HG03342 (cell line): ENCODE measurements at regions not wholly inside any gene's neighbourhood (a gene's known extent, or its start where the extent isn't known, plus 50 kb on each side); places are given as distances from the start of the nearest gene placed in this dataset.

Experiments
- ATAC-seq: cut with Tn5 transposase; IDR thresholded peaks from one replicate; pipeline ENCODE4 v1.9.1; 2021; ENCODE audit warnings: mild to moderate bottlenecking, moderate library complexity; ENCODE audit not compliant: unreplicated experiment

DNA sequence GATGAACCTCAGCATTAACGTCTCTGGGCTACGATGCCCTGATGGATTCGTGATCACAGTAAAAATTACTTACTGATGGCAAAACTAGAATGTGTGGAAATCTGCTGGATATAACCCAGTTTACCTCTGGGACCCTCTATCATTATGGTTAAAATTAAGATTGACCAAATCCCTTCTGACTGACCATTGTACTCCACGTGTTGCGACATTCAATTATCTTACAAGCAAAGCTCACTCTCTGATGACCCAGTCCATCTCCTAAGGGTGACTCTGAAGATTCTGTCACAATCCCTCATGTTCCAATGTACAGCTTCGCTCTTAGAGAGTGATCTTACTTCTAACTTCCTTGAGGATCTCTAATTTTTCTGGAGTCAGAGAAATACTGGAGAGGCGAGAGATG lies 288.5 kb upstream of the RUNX1 start:
- no peak for ATAC-seq

DNA sequence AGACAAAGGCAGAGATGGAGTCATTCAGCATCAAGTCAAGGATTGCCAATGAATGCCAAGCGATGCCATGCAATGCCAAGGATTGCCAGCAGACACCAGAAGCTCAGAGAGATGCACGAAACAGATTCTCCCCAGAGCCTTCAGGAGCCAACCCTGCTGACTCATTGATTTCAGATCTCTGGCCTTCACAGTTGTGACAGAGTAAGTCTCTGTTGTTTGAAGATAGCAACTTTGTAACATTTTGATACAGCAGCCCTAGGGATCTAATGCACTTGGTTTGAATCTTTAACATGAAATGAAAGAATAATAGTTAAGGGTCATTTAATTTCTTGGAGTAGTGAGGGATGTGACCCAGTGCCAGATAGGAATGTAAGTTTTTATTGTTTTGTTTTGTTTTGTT lies 287.4 kb upstream of the RUNX1 start:
- no peak for ATAC-seq

DNA sequence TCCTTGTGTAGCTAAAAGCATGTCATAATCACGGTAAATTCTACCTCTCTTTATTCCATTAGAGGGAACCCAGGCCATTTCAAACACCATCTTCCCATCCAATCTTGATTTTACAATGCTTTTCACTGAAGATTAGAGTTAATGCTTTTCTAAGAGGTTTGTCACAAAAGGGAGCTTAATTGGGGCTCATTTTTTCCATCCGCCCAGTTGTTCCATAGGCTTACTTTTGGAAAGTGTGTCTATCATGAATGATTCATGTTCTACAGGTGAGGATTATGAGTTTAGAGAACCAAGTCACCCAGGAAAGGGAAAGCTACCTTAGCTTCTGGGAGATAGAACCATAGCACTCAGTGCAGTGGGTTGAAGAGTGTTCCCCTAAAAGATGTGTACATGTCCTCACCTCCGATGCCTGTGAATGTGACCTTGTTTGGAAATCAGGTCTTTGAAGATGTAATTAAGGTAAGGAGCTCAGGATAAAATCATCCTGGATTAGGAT lies 286.9 kb upstream of the RUNX1 start:
- ATAC-seq, result no peak

DNA sequence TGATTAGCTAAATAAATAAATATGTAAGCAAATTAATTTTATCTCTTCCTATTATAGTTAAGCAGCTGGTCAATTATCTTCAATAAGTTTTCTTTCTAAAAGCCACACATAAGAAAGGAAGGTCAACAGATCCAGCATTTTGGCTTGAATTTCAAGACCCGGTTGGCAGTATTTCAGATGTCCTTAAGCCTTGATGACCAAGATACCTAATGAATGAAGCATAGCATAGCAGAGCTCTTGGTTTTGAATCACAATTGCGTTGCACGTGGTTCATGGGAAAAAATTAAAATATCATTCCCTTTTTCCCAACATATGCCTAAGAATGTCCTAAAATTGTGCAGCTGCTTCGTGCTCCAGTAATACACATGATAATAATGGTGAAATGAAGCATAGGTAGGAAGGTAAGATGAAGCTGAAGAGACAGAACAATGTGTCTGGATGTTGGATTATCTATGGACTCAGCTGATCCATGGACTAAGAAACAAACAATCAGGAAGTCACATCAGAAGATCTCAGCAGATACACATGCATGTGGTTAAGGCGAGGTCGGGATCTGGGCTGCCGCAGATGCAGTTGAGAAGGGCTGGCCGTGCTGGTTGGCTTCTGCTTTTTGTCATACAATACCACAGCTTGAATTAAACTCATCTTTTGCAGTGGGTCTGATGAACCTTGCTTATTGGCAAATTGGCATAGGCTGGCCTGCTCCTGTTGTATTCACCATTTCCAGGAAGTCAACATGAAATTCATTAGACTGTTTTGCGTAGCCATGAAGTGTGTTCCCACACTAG lies 284.9 kb upstream of the RUNX1 start:
- ATAC-seq, result no peak

DNA sequence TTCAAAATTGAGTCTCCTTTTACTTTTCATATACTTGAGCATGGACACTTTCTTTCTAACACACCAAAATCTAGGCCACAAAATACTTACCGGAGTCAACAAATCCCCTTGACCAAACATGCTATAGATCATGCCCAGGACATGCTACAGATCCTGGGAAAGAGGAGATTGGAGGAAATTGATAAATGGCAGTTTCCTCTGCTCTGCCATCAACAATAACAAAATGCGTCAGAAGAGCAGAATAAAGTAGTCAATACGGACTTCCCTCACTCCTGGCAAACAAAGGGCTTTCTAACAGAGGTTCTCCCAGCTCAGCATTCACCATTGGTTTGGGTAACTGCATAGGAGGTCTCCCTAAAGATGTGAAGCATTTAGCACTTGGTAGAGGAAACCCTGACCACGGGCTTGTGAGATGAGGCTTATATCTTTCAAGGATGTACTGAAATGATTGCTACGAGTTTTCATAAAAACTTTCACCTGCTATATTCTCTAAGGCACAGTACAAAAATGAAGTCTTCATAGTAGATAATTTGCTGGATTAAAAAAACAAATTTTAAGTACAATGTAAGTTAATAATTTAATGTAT lies 283.8 kb upstream of the RUNX1 start:
- no peak for ATAC-seq

DNA sequence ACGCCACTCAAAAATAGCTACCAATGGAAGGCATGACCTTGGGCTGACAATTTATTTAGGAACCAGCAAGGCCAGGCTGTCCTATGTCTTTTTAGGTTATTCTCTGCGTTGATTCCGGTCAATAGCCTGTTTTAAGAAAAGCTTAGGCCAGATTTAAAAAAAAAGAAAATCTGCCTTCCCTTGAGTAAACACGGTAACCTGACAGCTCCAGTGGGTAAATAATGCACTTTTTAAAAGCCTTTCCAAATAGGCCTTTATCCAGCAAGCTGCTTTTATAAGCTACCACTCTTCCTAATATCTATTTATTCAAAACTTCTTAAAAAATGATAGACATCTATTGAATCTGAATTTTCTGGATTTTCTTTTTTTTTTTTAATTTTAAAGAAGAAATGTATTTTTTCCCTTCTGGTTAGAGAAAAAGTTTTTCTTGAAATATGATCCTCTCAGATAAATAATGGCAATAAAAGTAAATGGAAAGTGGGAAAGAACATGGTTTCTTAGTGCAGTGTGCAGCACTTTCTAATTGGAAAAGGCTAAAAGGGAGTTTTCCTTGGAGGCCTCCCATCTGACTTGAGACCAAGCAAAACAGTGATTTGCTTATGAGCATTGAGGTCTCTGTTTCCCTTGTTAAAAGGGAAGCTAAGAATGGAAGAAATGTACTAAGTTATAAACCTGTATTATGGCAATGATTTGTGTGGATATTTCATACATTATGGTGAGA lies 281.0 kb upstream of the RUNX1 start:
- no peak for ATAC-seq

DNA sequence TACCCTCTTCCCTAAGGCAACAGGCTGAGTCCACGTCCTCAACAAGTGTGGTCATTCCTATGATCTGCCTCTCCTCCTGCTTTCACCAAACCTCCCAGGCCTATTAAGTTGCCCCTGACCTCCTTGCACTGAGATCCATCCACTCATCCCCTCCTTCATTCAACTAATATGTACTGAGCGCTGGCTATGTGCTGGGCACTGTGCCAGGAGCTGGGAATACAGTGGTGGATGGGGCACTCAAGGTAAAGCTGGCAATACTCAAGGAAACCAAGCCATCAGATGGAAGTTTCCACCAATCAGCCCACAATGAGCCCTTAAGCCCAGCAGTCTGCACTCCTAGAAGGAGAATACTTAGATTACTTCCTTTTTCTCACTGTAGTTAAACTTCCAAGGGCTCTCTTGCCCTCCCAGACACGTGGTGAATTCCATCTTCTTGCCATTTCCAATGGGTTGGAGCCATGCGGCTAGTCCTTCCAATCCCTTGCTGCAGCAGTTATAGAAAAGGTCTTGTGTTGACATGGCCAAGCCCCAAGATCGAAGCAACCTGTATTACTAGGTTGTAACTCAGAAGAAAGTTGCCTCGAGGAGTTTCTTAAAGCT lies 279.9 kb upstream of the RUNX1 start:
- no peak for ATAC-seq

DNA sequence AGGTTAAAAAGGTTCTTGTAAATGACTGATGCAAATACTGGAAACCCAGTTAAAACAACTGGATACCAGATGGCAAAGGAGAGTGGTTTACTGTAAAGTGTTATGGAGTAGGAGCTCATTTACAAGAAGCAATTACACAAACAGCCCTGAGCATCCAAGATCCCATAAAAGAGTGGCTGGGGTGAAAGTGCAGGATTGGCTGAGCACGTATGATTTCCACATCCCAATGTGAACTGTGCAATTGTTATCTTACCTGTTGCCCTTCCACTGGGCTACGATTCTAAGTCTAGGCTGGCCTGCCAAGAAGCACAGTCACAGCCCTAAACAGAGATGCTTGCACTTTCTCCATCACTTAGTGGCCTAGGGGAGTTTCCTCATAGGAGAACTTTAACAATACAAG lies 277.6 kb upstream of the RUNX1 start:
- no peak for ATAC-seq

DNA sequence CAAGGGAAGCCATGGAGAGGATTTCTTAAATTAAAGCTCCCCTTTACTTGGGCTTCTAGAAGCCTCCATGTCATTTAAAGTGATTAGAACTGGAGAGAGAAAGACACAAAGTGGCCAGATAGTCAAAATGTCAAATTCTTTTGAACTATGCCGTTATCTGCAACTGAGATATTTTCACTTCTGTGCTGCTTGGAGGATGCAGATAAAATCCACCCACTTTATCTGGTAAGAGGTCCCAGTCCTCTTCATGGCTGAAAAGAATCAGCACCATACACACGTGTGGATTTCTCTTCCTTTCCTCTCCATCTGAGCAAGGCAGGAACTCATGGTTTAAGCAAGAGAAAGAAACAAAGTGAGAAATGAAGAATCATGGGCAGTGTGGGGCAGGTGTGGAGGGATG lies 276.9 kb upstream of the RUNX1 start:
- ATAC-seq, result no peak

DNA sequence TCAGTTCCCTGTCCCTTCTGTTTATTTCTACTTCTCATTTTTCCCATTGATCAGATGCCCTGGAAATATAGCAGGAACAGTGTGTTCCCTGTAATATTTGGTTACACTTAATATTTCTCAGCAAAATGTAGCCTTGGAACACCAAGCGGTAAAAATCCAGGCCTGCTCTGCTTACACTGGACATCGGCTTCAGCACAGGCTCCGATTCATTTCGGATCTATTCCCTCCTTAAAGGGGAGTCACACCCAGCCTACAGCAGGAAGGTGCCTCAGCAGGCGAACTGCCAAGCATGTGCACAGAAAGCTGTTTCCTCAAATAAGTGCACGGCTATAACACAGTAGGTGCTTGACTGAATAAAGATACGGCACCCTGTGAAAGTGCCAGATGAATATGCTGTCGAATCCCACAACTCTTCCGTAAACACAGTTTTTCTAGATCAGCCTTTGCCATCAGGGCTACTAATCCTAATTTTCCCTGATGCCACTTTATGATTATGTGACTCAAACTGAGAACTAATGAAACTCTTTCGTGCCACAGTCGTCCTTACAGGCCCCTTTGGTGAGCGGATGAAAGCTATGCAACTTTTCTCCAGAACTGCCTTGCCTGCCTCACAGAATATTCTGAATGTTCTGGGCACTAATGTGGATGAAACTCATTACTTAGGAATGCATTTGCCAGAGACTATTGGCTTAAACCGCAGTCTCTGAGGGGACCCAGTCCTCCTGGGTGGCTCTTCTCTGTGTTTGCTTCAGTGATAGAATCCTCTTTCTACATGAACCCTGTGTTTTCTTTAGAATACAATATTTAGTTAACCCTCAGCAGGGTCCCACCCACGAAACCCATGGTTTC lies 275.5 kb upstream of the RUNX1 start:
- ATAC-seq, result no peak

DNA sequence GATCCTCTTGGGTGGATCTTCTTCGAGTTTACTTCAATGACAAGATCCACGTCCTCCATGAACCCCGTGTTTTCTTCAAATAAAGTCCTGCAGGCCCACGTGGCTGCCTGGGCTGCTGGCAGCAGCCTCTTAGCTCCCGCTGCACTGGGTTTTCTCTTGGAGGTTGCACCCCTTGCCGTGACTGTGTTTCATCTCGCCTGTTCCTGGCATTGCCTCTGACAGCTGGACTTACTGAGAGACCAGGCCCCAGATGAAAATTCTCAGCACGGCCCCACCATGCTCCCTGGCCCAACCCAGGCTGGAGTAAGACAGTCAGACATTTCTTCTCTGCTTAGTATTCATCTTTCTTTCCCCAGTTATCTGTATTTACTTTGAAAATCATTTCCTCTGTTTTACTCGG lies 274.8 kb upstream of the RUNX1 start:
- no peak for ATAC-seq

DNA sequence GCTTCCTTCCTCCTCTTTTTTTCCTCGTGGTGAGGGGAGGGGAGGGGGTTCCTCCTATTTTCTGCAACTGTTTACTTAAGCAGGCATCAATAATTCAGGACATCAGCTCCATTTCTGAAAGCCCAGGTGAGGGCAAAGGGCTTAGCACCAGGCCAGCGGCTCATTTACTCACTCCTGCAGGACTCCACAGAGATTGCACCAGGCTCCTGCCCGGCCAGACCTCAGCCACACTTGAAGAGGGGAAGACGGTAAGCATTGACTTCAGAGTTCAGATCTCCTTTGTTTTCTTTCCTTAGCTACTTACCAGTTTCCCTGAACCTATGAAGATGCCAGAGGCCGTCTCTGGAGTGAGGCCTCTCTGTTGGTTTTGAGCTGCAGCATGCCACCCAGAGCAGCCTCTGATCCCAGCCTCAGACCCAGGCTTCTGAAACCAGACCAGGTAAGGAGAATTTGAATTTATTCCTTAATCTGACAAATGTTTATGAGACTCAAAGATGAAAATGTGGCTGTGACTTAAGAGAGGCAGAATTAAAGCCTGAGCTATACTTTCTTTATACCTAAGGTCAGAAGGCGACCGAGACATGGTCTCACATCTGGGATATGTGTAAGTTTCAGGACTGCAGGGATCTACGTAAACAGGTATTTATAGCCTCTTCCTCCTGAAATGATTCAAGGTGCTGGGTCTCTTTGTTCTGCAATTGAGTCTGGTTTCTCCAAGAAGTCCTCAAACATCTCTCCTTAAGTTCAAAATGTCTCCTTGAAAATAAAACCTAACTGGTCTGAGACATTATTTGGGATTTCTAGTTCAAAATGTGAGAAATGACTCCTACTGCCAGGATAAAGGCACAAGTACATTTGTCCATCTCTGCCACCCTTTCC lies 272.5 kb upstream of the RUNX1 start:
- no peak for ATAC-seq

DNA sequence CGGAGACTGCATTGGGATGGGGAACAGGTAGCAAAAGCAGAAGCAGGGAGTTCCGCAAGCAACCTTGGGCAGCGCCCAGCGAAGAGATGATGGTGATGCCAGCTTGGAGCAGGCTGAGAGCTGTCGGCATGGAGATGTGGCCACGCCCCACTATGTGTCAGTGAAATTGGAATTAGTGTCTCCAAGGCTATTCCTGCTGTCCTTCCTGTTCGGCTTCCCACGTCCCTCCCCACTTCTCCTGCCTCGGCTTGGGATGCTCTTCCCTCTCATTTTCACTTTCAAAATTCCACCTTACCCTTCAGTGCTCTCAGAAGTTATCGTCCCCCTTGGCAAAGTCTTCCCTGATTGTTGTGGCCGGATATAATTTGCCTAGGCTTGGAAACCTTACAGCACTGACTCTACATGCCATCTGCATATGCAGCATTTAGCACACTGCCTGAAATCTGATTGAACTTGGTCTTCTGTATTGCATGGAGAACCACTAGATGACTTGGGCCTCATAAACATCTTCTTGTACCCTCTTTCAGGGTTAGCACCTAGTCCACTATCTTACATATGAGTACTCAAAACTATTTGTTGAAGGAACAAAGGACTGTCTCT lies 270.7 kb upstream of the RUNX1 start:
- ATAC-seq, result no peak

DNA sequence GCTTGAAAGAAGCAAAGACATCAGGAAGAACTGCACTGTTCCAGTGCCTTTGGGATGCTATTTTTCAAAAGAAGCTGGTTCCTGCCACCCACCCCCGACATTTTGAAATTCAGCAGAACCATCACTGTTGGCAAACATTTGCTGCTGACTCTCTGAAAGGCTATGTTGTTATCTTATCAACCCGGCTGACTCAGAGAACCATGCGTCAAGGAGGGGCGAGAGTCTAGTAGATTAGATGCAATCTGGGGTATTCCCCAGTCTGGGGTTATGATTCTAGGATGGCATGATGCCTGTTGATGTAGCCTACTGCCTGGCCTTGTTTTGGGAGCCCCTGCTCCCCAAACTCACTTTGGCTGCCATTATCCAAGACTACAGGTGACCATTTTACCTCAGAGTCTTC lies 267.8 kb upstream of the RUNX1 start:
- no peak for ATAC-seq

DNA sequence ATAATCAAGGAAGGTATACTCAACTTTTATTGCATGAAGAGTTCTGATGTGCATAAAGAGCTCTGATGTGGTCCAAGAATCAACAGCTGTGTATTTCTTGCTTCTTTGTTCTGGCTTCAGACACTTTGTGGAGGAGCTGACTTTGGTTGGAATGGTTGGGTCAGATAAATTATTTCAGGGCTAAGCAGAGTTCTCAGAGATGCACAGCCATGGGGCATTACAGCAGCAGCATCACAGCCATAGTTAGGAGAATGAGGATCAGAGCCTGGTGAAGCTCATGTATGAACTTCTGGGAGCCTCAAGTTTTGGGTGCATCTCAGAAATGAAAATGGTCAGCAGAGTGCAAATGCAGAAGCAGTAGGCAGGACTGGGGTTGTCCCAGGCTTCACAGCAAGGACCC lies 267.4 kb upstream of the RUNX1 start:
- no peak for ATAC-seq

DNA sequence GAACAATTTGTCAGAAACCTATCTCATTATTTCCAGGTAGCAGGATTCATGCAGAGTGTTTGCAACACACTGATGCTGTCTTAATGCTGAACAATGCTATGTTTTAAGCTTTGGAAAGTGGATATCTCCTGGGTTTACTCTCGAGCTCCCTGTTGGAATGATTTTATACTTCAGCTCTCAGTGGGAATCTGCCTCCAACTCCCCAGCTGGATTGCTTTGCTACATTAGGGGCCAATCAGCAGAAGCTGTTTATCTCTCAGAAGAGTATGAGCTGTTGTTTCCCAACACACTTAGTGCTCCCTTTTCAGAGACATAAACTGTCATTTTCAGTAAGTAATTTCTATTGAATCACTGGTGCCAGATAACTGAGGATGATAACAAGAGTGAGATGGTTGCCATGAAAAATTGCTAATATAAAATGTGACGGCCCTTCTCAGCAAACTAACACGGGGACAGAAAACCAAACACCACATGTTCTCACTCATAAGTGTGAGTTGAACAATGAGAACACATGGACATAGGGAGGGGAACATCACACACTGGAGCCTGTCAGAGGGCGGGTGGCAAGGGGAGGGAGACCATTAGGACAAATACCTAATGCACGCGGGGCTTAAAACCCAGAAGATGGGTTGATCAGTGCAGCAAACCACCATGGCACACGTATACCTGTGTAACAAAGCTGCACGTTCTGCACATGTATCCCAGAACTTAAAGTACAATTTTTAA lies 265.9 kb upstream of the RUNX1 start:
- no peak for ATAC-seq

DNA sequence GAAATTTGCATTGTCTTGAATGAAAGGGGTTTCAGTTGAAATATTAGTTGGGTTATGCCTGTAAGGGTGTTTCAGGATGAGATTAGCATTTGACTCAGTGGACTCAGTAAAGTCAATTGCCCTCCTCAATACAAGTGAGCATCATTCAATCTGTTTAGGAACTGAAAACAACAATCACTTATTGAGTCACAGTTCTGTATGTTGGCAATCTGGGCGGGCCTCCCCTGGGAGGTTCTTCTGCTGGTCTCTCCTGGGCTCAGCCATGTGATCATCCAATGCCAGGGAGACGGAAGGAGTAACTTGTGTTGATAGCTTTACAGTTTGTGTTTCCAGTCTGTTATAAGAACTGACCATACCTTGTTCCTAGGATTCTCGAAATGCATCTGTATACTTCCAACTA lies 262.9 kb upstream of the RUNX1 start:
- ATAC-seq, result no peak

DNA sequence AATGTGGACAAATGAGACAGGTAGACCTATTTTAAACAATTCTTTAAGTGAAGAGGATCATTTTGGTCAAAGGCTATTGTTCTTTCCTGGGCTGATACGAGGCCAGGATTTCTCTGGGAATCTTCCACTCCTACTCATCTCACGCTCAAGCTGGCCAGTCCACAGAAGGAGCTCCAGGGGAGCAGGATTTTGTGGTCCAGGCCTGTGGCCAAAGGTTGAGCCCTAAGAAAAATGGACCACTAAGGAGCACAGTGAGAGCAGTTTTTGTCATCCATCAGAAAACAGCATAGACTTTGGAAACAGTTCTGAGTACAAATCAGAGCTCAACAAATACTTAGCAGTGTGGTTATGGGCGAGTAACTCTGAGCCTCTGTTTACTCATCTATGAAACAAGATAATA lies 260.2 kb upstream of the RUNX1 start:
- no peak for ATAC-seq

DNA sequence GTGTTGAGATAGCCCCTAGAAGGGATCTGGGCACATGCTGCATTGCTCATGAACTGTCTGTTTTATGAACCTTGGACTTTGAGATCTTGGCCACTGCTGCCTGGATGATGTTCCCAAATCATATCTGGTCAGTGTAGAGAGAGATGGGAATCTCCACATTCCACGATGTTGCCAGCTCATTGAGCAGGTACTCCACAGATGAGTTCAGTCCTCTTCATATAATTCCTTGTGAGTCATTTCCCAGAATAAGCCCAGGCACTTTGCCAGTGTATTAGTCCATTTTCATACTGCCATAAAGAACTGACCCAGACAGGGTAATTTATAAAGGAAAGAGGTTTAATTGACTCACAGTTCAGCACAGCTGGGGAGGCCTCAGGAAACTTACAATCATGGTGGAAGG lies 254.0 kb upstream of the RUNX1 start:
- ATAC-seq, result no peak
